ENCODE measurements at regions not wholly inside any gene's neighbourhood (a gene's known extent, or its start where the extent isn't known, plus 50 kb on each side); places are given as distances from the start of the nearest gene placed in this dataset.

DNA sequence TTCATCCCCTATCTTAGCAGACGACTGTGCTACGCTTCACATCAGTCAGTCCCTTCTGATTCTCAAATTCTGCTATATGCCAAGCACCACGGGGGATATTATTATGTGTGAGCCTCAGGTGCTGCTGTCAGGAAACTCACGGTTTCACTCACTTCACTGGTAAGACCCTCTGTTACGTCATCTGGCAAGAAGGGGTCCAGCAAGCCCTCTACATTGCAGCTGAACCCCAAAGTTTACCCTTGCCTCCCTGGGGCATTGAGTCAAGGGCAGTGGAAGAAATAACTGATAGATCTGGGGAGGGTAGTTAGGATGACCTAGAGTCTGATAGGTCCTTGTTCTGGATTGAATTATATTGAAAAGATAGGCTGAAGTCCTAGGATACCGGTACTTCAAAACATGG is 237.4 kb downstream of the RRAGC start:
- FAIRE-seq (no peak), DNase-seq (ENCODE audit: low spot score in 2 of 2) (no peak)

- no peak for FAIRE-seq
- DNase-seq (ENCODE audit: low spot score in 2 of 2) = no peak
These were observed 242.7 kb downstream of the RRAGC start for GRCh38 chr1:38616846-38617245.

DNA sequence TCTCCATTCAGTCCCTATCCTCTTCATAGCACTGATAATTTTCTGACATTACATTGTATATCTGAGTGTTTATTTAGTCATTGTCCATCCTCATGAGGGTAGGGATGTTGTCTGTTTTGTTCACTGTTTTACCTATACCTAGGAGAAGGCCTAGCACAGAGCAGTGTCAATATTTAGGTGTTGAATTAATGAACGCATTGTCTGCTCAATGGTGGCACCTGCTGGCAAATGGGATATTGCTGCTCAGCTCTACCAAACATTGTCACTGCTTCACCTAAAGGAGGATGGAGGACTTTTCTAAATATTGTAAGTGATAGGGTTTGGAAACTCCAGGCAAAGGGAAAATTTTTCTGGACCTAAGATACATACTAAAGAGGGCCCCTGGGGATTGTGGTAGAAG is 243.9 kb downstream of the RRAGC start:
- FAIRE-seq (no peak), DNase-seq (ENCODE audit: low spot score in 2 of 2) (no peak)

- DNase-seq (ENCODE audit: low spot score in 2 of 2) (no peak), FAIRE-seq (no peak)
These were observed 244.7 kb downstream of the RRAGC start for GRCh38 chr1:38614861-38615260.

- DNase-seq (ENCODE audit: low spot score in 2 of 2) (peak; percentile 18 to 21), FAIRE-seq (no peak)
These were observed 245.6 kb downstream of the RRAGC start for GRCh38 chr1:38613996-38614395.

DNA sequence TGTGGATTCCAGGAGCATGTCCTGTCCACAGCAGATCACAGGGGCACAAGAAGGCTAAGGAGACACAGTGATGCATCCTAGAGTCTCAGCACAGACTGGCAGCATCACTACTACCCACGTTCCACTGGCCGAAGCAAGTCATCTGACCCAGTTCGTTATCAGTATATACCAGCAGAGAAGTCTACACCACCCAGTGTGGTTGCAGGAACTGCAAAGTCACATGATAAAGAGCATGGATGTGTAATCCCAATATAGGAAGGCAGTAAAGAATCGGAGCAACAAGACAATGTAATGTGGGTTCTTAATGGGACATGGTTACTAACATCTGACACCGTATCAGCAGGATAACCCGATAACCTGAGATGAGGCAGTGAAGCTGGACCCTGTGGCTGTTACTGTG is 246.6 kb downstream of the RRAGC start:
- DNase-seq (ENCODE audit: low spot score in 2 of 2) = no peak
- no peak for FAIRE-seq

- DNase-seq (ENCODE audit: low spot score in 2 of 2) (no peak), FAIRE-seq (no peak)
These were observed 247.8 kb downstream of the RRAGC start for GRCh38 chr1:38611664-38612211.

DNA sequence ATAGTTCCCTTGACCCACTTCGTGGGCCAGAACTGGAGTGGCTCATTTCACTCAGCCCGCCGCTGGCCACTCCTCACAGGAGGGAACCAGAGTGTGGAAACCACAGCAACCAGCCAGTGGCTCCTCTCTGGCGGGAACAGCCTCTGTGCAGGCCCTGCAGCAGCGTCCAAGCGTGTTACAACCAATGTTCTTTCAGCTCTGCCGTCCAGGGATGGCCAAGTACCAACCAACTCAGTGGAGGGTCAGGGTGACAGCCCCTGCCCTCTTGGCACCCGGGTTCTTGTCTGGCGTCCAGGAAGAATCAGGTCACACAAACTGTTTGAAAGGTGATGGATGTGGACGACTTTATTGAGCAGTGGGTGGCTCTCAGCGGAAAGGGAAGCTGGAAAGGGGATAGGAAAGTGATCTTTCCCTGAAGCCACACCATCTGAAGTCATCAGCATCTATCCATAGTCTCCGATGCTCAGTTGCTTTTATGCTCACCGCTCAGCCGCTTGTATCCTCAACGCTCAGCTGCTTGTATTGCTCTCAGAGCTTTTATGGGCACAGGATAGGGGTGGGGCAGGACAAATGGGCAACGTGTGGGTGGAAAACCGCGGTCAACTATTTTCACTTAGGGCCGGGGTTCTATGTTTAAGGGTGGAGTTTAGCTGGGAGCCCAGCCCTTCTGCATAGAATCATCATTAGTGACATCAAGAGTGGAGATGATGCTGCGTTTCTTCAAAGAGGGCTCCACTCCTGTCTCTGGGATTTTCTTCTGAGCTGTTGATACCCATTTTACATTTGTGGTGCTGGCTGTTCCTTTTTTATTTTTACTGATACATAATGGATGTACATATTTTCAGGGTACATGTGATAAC is 250.2 kb downstream of the RRAGC start:
- DNase-seq (ENCODE audit: low spot score in 2 of 2) (no peak), FAIRE-seq (no peak)

DNA sequence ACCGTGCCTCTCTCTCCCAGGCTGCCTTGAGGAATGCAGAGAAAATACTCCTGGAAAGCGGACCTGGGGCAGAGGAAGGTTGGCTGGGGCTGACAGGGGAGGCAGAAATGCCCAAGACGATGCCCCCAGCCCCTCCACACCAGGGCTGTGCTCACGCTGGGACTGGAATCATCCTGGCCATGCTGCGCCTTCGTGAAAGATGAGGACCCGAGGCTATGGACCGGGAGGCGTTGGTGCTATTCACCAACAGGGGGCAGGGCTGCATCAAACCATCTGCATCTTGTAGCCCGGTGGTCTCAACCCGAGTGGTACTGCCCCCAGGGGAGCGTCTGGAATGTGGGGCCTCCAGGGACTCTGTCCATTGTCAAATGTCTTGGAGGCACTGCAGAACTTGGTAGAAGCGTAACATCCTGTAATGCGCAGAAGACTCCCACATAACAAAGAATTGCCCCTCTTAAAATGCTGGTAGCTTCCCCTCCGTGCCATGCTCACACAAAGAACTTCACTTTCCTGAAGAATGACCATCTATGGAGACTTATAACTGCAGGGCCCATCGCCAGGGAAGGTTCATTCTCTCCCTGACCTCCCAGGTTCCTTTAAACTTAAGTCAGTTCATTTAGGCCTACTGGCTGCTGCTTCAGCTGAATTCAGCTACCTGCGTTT is 251.2 kb downstream of the RRAGC start:
- DNase-seq (ENCODE audit: low spot score in 2 of 2) (no peak), FAIRE-seq (no peak)

GRCh38 chr1:38607526-38607925 is 252.0 kb downstream of the RRAGC start:
- DNase-seq (ENCODE audit: low spot score in 2 of 2) = no peak
- no peak for FAIRE-seq

- no peak for DNase-seq (ENCODE audit: low spot score in 2 of 2)
- FAIRE-seq = no peak
These were observed 254.5 kb downstream of the RRAGC start for GRCh38 chr1:38605063-38605462.

GRCh38 chr1:38603907-38604306 is 255.7 kb downstream of the RRAGC start:
- FAIRE-seq = no peak

GRCh38 chr1:38600905-38601304 is 258.7 kb downstream of the RRAGC start:
- no peak for DNase-seq (ENCODE audit: low spot score in 2 of 2)
- FAIRE-seq = no peak

More at GRCh38 chr1:38603907-38604306, 255.7 kb downstream of the RRAGC start:
- no peak for DNase-seq (ENCODE audit: low spot score in 2 of 2)

DNA sequence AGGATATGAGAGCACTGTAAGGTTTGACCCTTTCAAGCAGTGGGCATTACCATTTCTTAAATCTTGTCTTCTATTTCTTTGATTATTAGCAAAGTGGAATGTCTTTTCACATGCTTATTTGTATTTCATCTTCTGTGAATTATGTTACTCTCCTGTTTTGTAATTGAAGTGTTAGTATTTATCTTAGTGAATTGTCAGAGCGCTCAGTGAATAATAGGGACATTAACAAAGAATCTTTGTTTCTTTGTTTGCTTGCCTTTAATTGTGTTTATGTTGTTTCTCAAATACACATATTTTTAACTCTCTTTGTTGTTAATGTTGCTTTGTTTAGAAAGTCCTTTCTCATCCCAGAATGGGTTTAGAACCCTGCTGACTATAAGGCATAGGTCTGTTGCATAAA is 259.3 kb downstream of the RRAGC start:
- no peak for DNase-seq (ENCODE audit: low spot score in 2 of 2)
- FAIRE-seq = no peak

GRCh38 chr1:38598118-38598517 is 261.5 kb downstream of the RRAGC start:
- FAIRE-seq (no peak), DNase-seq (ENCODE audit: low spot score in 2 of 2) (no peak)

- no peak for FAIRE-seq
- DNase-seq (ENCODE audit: low spot score in 2 of 2) = no peak
These were observed 270.5 kb downstream of the RRAGC start for GRCh38 chr1:38589036-38589435.

DNA sequence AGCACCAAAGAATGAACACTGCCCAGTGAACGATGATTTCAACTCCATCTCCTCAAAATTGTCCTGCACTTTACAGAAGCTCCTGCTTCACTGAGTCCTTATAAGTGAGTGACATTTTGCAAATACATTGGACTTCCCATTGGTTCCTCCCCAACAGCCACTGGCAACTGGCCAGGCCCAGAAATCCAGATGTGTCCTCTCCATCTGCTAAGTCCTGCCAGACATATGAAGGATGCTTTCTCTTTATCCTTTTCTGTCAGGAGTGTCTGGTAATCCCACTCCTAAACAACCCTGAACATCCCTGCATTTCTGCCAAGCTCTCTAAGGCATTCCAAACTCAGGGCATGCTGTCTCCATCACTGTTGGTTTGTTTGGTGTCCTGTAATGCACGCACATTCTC is 271.8 kb downstream of the RRAGC start:
- no peak for FAIRE-seq
- no peak for DNase-seq (ENCODE audit: low spot score in 2 of 2)

- FAIRE-seq = no peak
- DNase-seq (ENCODE audit: low spot score in 2 of 2) = peak in 1 of 2 donors; percentile 44
These were observed 272.5 kb downstream of the RRAGC start for GRCh38 chr1:38586993-38587646.

DNA sequence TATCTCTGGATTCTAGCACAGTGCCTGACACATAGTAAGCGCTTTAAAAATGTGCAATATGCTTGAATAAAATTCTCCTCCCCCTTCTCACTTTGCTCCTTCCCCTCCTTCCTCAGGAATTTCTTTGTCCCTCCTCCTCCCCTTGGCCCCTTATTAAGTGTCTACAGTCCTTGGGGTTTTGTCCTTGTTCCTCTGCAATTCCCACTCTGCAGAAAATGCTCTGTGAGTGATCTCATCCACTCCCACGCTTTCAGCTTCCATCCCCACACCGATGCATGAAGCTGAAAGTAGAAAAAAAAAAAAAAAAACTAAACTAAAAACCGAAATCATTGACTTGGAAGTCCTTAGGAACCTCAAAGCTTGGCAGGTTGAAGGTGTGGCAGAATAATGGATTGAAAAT is 273.6 kb downstream of the RRAGC start:
- no peak for DNase-seq (ENCODE audit: low spot score in 2 of 2)
- FAIRE-seq = no peak

GRCh38 chr1:38585460-38585859 is 274.1 kb downstream of the RRAGC start:
- DNase-seq (ENCODE audit: low spot score in 2 of 2) = no peak
- no peak for FAIRE-seq
